Upper lobe of right lung (tissue), 1 donor: ENCODE measurements at regions not wholly inside any gene's neighbourhood (a gene's known extent, or its start where the extent isn't known, plus 50 kb on each side); places are given as distances from the start of the nearest gene placed in this dataset.

Experiments
- ATAC-seq: fragments of 200-7000 bp; cut with Tn5 transposase; one replicate; pipeline ENCODE4 v1.9.1; 2020; ENCODE audit warnings: mild to moderate bottlenecking, moderate library complexity
- DNase-seq: peaks from one replicate; pipeline ENCODE4 v3.0.0-alpha.2; 2020
- H3K27ac ChIP-seq: fragments of 200-600 bp; one replicate; pipeline ENCODE4 v1.8.0; 2022
- H3K27me3 ChIP-seq: fragments of 200-600 bp; one replicate; pipeline ENCODE4 v1.8.0; 2022; ENCODE audit warnings: mild to moderate bottlenecking
- H3K36me3 ChIP-seq: fragments of 200-600 bp; one replicate; pipeline ENCODE4 v1.8.0; 2022
- H3K4me1 ChIP-seq: fragments of 200-600 bp; one replicate; pipeline ENCODE4 v1.8.0; 2022
- H3K4me3 ChIP-seq: fragments of 200-600 bp; one replicate; pipeline ENCODE4 v1.8.0; 2022; ENCODE audit warnings: mild to moderate bottlenecking
- H3K9me3 ChIP-seq: fragments of 200-600 bp; one replicate; pipeline ENCODE4 v1.8.0; 2022
- CTCF ChIP-seq: fragments of 200-600 bp; IDR thresholded peaks from one replicate; pipeline ENCODE4 v1.8.0; 2022; ENCODE audit warnings: antibody characterized with exemption
- intact Hi-C: fragments of 100-400 bp; cut with DNase I; formaldehyde crosslinking; loops from one replicate; pipeline ENCODE4 v1.11.0; 2022
- donor health status: DM: no; HTN: yes; CAD: no; lungs with severe emphysema.

DNA sequence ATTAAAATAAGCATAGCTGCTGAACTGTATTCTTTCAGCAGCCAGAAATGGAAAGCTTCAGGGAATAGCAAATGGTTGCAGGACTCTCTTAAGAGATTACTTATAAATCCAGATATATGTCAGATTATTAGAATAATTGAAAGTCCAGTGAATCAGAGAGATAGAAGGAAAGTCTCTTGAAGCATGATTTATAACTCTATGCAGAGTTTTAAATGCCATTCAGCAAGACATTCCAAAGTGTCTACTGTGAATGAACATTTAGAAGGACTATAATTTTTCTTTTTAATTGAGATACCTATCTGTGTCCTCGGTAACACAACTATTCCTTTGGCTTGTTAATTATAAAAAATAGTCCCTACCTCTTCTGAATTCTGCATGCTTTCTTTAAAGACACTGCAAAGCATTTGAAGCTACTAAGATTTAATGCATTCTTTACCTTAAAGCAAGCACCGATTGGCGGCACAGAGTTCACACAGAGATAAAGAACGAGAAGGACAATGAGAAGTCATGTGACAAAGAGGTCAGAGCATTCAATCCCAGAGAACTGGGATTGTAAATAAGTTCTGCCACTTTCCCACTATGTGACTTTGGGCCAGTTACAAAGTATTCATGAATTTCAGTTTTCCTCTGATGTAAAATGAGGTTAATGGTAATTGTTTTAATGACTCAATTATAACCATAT is 371.0 kb upstream of the ATP2B1 start:
- intact Hi-C loops = loop anchor here (2.0 kb wide), 1 partner anchor 39 kb away; no protein-coding TSS in a partner anchor
- ATAC-seq = no peak

DNA sequence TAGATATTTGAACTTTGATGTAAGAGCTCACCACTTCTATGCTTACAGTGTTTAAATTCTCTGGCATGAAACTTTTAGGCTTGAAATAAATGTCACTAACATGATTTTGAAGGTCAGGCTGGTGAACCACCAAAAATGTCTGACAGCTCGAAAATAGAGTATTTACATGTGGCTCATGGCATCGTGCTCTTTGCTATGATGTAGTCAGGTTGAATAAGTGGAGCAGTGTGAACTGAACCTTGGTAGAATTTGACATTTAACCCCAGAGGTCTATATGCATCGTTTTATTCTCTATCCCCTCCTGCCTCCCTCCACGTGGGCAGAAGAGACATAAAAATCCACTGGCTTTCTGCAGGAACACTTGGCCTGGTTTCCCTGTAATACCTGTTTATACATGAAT is 369.7 kb upstream of the ATP2B1 start:
- Histone ChIP-seq H3K27ac (no peak overlapping the region), H3K36me3 (no peaks in the 10 kb centered on the region), H3K4me1 (no peaks in the 10 kb centered on the region), H3K27me3 (no peaks in the 10 kb centered on the region), H3K4me3 (no peak overlapping the region), H3K9me3 (no peaks in the 10 kb centered on the region)
- intact Hi-C loops = loop anchor here (2.0 kb wide), 1 partner anchor 38 kb away; no protein-coding TSS in a partner anchor
- no peak for ATAC-seq
- no peak for TF ChIP-seq CTCF
- DNase-seq = no peak

More for the DNA sequence above, 371.0 kb upstream of the ATP2B1 start:
- no peaks in the 10 kb centered on the region for H3K36me3 ChIP-seq
- no peaks in the 10 kb centered on the region for H3K4me1 ChIP-seq
- H3K27ac ChIP-seq = no peak overlapping the region
- no peak for DNase-seq
- H3K9me3 ChIP-seq = no peaks in the 10 kb centered on the region
- H3K27me3 ChIP-seq = no peaks in the 10 kb centered on the region
- no peak overlapping the region for H3K4me3 ChIP-seq
- no peak for TF ChIP-seq CTCF

DNA sequence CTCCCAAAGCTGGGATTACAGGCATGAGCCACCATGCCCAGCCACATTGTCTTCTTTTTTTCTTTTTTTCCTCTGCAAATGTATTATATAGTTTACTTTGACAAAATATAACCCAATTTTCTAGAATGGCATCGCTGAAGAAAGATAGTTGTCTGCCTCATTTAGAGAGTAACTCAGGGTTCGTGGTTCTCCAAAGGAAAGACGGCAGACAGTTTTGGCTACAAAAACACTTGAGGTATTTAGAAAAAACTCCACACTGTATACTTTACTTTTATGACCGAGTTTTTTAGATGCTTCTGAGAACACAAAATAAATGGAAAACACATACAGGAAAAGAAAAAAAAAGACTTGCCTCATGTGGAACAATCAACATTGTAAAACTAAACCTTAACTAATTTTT is 369.1 kb upstream of the ATP2B1 start:
- ATAC-seq (no peak), DNase-seq (no peak)
- Histone ChIP-seq H3K4me1 (no peaks in the 10 kb centered on the region), H3K27me3 (no peaks in the 10 kb centered on the region), H3K9me3 (no peaks in the 10 kb centered on the region), H3K4me3 (no peak overlapping the region), H3K36me3 (no peaks in the 10 kb centered on the region), H3K27ac (no peak overlapping the region)
- intact Hi-C loops = loop anchor here (2.0 kb wide), 1 partner anchor 37 kb away; no protein-coding TSS in a partner anchor
- no peak for TF ChIP-seq CTCF

GRCh38 chr12:90076851-90077319 is 368.2 kb upstream of the ATP2B1 start:
- H3K9me3 ChIP-seq = no peaks in the 10 kb centered on the region
- no peaks in the 10 kb centered on the region for H3K4me1 ChIP-seq
- no peak overlapping the region for H3K27ac ChIP-seq
- intact Hi-C loops = no loop called here
- TF ChIP-seq CTCF = no peak
- H3K4me3 ChIP-seq = no peak overlapping the region
- DNase-seq (no peak), ATAC-seq (no peak)
- no peaks in the 10 kb centered on the region for H3K27me3 ChIP-seq
- no peaks in the 10 kb centered on the region for H3K36me3 ChIP-seq

DNA sequence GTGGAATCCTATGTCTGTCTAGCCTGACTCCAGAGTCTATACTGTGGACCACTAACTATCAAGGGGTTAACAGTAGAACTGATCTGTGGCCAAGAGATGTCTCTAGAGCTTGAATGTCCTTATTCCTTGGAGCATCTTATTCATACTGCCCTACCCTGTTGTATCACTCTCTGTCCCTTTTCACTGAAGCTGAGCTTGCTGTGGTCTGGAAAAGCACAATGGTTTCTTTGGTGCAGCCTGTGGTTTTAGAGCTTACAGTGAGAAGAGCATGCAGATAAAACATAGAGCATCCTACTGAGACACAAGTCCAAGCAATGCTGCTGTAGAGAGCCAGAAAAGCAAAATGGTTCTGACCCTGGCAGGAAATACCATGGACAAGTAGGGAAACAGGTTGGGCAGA is 367.0 kb upstream of the ATP2B1 start:
- no peak for TF ChIP-seq CTCF
- no peak for ATAC-seq
- intact Hi-C loops = no loop called here
- Histone ChIP-seq H3K27me3 (no peaks in the 10 kb centered on the region), H3K27ac (no peak overlapping the region), H3K4me1 (no peaks in the 10 kb centered on the region), H3K9me3 (no peaks in the 10 kb centered on the region), H3K4me3 (no peak overlapping the region), H3K36me3 (no peaks in the 10 kb centered on the region)
- no peak for DNase-seq
